ENCODE measurements at regions not wholly inside any gene's neighbourhood (a gene's known extent, or its start where the extent isn't known, plus 50 kb on each side); places are given as distances from the start of the nearest gene placed in this dataset.

DNA sequence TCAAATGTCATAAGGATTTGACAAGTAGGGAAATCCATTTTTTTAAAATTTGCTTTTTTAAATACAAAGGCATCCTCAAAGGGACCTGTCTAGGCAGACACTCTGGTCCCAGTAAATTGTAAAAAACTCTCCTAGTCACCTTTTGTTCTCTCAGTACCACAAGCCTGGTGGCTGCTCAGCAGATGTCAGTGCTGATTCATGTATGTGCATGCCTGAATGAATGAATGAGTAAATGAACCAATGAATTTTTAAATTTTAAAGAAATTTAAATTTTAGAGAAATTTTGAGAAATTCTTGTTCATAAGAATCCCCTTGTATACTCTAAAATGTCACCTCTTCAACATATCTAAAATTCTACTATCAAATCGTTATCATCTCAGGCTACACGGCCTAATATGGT is 199.5 kb downstream of the TLE3 start:
- no peak for DNase-seq (ENCODE audit: low spot score)

DNA sequence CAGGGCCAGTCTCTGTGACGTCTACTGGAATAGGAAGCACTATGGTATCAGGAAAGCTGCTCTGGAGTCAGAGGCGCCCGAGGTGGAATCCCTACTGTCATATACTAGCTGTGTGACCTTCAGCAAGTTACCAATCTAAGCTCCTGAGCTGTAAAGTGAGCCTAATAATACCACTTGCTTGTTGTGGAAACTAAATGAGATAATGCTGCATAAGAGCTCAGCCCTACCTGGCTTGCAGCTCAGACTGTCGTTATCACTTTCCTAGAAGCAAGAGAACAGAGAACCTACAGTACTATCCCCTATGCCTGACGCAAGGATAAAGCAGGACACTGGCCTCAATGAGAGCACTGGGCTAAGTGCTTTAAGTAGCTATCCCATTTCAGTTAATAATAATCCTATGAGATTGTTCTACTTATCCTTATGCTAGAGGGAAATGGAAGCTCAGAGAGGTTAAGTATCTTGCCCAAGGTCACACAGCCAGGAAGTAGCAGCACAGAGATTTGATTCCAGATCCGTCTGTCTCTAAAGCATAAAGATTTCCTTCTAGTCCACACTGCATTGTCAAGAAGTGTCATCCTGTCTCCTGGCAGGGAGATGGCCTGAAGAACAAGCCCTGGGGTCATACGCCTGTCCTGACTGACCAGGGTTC is 195.2 kb downstream of the TLE3 start:
- DNase-seq (ENCODE audit: low spot score) = no peak

DNA sequence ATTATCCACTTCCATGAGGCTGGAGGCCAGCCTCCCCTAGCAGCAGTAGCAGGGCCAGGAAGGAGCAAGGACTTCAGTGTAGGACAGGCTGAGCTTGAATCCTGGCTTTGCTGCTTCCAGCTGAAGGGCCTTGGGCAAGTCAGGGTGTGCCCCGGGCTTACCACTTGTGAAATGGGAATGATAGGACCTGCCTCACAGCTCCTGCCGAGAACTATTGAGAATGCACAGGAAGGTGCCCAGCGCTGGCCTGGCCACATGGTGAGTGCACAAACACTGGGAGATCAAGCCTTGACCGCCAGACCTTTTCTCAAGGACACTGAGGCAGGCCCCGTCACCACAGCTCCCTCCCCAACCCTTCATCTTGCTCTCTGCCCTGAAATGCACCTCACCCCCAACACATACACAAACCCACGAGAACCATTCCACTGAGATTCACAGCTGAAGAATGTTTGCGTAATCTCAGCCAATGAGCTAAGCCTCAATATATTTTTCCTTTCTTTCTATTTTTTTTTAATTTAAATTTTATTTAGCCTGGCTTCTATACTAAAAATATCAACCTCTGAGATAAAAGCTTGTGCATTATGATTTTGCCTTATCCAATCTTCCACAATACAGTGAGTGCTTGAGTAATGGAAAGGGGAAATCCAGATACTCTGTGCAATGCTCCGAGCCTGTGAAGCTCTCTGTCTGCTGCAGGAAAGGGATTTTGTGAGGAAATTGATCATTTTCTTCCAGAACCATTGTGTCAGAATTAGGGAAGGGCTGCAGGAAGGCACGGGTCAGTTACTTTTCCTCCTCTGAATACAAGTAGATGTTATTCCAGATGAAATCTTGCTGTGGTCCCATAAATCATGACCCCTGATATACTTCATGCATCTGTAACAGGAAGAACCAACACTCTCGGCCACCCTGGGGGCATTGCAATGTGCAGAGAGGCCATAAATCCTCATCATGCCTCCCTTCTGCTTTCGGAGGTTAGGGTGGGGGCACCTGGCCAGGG is 193.9 kb downstream of the TLE3 start:
- no peak for DNase-seq (ENCODE audit: low spot score)

DNA sequence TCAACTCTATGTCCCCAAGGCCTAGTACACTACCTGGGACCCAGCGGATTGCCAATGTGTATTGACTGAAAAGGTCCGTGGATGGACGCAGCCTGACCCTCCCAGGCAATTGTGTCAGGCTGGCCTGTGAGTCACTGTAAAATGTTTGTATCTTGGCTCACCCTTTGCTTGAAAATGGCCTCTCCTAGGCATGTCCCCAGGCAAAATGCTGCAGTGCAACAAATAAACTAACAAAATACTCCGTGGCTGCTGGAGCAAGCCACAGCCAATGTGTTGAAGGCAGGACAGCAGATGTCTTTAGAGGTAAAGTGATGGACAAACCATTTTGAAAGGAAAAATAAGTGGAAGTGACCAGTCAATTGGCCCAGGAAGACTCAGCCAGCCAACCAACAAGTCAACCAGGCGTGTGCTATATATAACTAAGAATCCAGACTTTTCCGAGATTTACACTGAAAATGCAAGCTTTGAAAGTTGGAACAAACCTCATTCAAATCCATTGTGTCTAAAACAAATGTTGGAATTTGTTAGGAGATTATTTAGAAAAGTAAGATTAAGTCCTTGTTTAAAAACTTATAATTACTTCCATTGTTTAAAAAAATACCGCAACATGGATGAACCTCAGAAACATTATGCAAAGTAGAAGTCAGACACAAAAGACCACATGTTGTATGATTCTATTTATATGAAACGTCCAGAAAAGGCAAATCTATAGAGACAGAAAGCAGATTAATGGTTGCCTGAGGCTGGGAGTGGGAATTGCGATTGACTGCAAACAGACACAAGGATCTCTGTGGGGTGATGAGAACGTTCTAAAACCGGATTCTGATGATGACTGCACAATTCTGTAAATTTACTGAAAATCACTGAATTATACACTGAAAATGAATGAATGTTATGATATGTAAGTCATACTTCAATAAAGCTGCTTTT is 191.2 kb downstream of the TLE3 start:
- DNase-seq (ENCODE audit: low spot score) = no peak

DNA sequence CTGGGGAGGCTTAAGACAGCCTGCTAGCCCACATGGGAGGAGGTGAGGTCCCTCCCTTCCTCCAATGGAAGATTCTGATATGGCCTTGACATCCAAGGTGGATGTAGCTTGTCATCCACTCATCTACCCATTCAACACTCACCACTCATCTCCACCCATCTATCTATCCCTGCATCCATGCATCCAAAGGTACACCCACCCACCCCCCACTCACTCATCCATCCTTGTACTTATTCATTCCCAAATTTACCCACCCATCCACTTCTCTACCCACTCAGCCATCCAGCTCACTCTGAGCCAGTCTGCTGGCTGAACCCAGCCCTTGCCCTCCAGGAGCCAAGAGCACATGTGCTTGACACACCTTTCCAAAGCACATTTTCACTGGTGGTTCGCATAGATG is 189.7 kb downstream of the TLE3 start:
- DNase-seq (ENCODE audit: low spot score) = no peak

DNA sequence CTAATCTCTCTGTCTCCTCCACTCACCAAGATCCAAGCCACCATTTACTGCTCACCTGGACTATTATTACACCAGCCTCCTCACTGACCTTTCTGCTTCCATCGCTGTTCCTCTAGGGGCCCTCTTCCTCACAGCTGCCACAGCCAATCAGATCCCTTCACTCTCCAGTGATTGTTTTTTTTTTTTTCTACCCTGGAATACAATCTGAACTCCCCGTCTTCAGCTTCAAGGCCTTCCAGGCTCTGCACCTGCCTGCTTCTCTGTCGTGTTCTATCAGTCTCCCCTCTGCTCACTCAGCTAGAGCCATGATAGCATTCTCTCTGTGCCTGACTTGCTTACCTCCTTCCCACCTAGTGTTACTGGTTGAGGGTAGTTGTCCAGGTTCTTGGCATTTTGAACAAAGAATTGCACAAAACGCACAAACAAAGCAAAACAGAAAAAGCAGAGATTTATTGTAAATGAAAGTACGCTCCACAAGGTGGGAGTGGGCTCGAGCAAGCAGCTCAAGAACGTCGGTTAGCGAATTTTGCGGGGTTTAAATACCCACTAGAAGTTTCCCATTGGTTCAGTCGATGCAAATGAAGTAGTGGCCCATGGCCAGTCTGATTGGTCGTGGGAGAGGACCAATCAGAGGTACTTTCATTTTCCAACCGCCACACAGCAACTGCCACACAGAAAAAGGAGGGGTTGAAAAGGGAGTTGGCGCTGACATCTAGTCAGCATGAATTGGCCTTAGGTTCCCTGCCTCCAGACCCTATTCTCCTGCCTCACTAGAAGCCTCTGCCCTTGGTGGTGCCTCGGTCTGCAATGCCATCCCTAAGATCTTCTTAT is 188.9 kb downstream of the TLE3 start:
- no peak for DNase-seq (ENCODE audit: low spot score)

DNA sequence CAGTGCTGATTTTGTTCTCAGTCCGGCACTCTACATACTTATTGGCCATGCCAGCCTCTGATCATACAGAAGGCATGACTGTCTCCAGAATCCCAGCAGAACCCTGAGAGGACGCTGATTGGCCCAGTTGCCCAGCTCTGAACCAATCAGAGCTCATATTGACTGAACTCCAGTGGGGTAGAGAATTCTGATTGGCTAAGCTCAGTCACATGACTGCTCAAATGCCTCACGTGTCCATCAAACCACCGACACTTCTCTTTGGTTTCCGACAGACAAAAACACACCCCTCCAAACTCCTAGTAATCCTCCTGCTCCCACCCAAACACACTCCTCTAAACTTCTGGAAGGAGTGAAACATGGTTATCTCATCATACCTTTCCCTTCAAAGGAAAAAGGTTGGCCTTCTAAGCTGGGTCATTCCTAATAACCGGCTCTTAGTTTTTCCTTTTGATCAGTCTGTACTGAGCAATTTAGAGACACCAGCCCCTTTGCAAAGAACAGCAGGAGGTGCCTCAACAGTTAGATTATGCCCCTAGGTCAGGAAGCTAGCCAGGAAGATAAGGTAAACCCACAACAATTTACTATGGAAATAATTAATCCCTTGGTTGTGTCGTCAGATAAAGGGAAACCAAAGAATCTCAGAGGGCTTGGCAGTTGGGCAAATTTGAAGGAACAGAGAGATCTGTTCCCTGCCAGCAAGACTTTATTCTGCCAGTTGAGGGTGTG is 187.8 kb downstream of the TLE3 start:
- DNase-seq (ENCODE audit: low spot score) = no peak

DNA sequence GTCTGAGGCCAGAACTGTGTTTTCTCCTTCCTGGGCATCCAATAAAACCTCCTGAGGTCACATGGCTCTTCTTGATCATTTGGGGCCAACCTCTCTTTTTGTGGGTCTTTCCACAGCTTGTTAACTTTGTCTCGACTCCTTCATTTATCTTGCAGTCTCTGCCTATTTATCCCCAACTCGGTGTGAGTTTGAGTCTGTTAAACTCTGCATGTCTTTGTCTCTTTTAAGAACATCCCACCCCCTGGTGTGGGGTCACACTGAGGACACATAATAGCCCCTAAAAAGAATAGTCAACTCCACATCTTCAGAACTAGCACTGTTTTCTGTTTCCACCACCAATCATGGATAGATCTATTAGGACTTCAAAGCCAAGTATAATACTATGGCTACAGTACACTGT is 187.2 kb downstream of the TLE3 start:
- no peak for DNase-seq (ENCODE audit: low spot score)

DNA sequence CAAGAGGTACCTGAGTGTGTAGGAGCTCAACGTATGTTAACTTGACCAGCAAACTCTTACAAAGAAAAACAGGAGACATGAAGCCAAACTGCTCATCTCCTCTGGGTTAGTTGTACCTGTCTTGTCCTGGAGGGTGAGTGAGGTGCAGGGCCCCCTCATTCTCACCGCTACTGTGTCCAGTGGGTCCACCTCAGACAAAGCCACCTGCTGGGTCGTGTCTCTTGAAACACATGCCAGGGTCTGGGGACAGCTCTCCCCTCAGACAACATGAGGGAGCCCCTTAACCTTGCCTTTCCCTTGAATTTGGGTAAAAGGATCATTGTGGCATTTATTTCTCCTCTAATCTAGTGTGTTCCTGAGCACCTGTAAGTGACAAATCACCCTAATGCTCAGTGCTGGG is 185.6 kb downstream of the TLE3 start:
- DNase-seq (ENCODE audit: low spot score) = no peak

DNA sequence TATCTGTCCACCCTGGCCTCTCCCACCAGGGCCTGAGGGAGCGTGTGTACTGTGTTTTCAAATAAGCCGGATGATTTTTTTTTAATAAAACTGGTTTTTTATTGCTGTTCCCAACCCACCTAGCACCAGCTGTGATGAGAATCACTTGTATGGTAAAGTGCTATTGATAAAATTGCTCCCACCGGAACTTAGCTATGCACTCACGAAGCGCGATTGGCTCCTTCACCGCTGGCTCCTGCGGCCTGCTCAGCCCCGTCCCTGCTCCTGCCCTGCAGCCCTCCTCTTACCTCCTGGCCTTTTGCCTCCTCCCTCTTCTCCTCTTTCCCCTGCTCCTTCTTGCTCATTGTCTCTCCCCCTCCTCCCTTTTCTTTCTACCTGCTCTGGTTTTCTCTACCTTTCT is 183.7 kb downstream of the TLE3 start:
- no peak for DNase-seq (ENCODE audit: low spot score)

DNA sequence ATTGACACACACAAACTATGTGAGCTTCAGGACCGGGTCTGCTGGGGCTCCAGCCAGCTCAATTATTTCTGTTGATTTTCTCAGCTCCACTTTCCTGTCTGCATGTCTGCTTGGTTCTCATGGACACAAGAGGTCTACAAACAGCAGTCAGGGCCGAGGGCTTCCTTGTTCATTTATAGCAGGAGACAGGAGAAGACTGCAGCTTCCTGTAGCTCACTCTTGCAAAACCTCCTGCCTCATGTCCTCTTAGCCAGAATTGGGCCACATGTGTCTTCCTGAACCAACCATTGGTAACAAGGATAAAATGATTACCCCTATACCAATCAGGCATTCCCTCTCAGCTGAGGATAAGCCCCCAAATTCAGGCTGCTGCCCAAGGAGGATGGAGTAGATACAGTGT is 182.8 kb downstream of the TLE3 start:
- no peak for DNase-seq (ENCODE audit: low spot score)

DNA sequence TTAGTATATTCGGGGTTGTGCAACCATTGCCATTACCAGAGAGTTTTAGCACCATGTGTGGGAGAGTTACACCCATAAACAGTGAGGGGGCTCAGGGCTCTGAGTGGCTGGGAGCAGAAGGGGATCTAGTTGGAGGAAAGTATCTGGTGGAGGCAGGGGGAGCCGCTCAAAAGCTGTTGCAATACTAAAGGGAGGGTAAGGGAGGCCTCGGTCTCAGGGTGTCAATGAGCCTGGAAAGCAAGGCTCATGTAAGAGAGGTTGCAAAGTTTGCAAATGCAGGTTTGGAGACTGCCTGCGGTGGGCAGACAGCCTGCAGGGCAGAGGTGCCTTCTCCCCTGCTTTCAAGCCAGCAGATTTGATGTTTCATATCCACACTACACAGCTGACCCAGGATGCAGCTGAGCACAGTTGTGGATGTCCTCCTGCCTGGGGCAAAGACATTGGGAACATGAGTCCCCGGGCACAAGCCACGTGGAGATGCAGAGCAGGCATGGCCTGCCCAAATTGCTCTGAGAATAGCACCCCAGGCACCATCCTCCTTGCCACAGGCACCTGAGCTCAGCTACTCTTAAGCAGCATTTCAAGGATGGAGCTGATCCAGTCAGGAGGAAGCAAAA is 181.4 kb downstream of the TLE3 start:
- no peak for DNase-seq (ENCODE audit: low spot score)

DNA sequence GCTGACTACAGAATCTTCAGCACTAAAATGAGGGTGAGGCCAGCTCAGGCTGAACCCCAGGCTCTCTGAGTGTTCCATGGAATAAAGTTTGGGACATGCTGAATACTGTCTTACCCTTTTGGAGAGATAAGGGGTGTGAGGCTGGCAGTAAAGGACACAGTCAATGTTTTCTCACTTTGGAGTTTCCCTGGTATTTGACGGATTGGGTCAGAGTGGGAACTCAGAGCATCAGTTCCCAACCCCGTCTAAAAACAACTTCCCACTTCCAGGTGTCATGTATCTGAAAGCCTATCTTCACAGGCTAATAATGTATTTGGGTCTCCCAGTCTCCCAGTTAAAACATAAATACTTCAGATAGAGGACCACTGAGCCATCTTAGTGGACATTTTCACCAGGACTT is 180.7 kb downstream of the TLE3 start:
- no peak for DNase-seq (ENCODE audit: low spot score)

DNA sequence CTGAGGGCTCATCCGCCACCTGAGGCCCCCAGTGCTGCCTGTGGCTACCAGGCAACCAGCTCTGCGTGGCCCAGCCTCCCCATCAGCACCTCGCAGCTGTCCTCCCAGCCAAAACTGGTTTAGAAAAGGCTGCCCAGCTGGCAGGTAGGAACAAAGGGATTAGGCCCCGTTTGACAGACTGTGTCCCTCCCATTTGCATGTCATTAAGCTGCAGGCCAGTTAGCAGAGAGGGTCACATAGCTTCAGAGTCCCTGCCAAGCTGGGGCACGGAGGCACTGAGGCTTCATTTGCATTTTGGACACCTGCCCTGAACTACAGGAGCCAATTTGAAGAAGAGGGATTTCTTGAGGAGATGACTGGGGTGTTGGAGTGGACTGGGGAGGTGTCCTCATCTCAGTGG is 177.9 kb downstream of the TLE3 start:
- DNase-seq (ENCODE audit: low spot score) = no peak

DNA sequence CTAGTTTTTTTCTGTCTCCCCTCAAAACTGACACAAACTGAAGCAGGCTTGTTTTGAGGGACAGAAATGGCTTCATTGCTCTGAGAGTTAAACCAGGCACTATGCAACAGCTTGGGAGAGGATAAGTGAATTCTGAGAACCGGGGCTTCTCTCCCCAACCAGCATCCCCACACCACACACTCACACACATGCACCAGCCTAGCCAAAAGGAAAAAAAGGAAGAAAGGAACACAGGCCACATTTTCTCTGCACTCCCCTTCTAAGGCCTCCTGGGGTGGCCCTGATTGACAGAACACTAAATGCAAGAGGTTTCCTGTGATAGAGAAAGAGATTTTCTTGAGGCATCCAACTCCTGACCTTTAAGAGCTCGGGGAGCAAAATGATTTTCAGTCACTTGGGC is 177.5 kb downstream of the TLE3 start:
- DNase-seq (ENCODE audit: low spot score) = no peak

DNA sequence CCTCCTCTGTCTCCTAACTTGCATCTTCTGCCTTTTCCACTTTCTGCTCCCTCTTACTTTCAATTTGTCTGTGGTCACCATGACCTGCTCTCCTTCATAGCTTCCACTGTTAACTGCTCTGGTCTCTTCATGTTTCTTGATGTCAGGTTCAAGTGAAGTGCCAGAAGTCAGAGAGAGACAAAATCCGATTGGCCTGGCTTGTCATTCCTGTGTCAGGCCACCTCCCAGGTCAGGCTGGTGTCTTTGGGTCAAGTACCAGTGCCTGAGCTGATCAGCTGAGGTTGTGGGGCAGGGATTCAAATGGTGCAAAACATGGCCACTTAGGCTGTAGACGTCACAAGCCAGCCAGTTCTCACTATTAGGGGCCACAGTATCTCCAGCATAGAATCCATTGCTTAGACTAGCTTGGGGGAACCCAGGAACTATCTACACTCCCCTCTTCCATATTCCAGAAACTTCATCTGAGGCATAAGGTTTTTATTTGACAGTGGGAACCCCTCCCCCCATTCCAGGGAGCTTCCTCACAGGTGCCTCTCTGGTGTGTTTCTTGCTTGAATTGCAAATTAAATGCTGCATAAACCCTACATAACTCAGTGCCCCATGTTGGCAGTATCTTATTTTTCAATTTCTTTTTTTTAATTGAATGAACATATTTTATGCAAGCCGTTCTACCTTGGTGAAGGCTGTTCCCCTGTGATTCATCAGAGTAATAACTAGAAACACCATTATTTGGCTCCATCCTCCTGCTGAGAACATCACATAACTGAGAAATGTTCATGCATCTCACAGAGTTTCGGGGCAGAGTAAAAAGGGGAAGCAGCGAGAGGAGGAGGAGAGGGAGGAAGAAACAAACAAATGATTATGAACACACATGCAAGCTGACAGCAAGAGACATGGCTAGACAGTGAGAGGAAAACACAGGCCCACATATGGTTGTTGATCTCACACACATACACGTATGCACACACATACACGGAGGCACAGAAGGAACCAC is 175.8 kb downstream of the TLE3 start:
- DNase-seq (ENCODE audit: low spot score) = no peak

DNA sequence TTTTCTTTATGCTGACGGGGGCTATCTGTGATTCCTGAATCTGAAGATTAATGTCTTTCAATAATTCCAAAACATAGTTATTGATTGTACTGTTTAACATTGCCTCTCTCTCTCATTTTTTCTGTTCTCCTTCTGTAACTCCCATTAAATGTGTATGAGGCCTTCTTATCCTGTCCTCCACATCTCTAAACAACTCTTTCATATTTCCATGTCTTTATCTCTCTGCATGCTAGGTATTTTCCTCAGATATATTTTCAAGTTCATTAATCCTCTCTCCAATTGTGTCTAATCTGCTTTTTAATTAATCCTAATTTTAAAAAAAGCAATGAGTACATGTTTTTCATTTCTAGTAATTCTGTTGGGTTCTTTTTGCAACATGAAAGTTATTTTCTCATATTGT is 173.2 kb downstream of the TLE3 start:
- no peak for DNase-seq (ENCODE audit: low spot score)

DNA sequence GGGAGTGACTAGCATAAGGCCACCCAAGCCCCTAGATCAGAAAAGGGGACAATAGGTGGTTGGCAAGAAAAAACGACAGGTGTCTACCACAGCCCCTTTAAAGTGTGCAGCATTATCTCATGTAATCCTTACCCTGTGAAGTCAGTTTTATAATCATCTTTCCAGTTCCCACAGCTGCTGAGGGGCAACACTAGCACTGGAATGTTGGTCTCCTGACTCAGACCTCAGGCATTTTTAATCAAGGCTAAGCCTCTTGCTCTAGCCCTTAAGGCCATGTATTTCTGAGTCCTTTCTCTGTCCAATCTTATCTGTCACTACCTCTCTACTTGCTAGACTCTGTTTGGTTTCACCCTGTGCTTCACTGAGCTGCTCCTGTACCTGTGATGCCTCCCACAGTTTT is 171.7 kb downstream of the TLE3 start:
- DNase-seq (ENCODE audit: low spot score) = no peak

DNA sequence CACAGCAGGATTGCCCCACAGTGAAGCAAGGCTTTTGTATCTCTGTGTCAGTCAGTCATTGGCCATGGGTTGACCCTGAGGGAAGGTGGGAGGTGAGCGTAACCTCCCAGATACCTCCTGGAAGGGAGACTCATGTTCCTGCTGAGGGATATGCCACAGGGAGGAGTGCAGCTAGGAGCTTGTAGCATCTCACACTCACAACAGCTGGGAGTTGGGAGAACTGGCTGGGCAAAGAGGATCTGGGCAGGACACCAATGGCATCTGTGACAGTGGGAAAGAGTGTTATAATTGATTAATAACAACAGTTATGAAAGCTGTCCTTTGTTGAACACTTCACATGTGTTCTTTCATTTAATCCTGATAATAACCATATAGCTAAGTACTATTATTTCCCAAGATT is 171.0 kb downstream of the TLE3 start:
- no peak for DNase-seq (ENCODE audit: low spot score)
